ENCODE measurements at regions not wholly inside any gene's neighbourhood (a gene's known extent, or its start where the extent isn't known, plus 50 kb on each side); places are given as distances from the start of the nearest gene placed in this dataset.

DNA sequence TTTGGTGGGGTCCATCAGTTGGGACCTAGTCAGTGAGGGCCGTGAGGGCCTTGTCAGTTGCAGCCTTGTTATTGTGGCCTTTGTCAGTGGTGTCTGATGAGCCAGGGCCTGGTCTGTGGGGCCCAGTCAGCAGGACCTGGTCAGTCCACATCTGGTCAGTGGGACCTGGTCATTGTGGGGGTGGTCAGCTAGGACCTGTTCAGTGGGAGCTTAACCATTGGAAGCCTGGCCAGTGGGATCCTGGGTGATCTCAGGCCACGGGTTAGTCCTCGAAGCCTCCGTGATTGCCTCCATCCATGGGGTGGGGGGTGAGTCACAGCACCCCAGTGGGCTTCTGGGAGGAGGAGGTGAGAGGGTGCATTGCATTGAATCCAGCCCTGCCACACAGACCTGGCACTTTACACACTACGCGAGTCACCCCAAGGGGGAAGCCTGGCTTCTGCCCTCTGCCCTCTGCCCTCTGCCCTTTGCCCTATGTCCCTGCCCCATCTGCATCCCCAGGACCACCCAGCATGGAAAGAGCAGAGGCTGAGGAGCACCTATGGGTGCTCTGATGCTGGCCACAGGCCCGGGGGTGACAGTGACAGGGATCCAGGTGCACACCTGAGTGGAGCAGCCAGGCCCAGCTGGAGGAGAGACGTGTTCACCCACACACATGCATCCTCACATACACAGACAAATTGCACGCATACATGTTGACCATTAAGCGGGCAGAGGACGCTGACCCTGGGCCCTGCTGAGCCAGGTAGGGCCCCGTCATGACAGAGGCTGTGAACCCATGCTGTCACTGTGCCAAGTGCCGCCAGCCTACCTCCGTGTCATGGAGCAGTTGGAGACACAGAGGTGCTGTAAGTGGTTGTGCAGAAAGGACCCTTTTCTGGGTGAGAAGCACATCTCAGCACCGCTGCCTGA lies 59.8 kb upstream of the TPM4 start:
- H3K27ac ChIP-seq, result no peak overlapping the region
- no peak for DNase-seq

DNA sequence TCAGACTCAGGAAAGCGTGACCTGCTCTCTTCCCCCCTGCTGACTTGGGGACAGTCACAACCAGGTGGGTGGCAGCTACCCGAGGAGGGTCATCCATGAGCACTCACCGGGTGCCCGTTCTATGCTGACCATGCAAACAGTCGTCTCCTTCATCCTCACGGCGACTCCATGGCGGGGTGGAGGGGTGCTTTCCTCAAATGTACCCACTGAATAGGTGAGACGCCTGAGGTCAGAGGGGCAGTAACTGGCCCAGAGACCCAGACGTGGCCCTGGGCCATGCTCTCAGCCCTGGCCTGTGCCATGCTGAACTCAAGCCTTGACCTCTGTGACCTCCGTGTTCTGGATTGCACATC lies 59.2 kb upstream of the TPM4 start:
- no peak overlapping the region for H3K27ac ChIP-seq
- H3K9me3 ChIP-seq, result no peaks in the 10 kb centered on the region
- no peaks in the 10 kb centered on the region for H3K4me1 ChIP-seq
- intact Hi-C loops (cut with DNase I), result no loop called here
- no peak for DNase-seq
- no peaks in the 10 kb centered on the region for H3K36me3 ChIP-seq
- no peak overlapping the region for H3K9ac ChIP-seq (ENCODE audit: low read depth in 2 of 2, low read length in 2 of 2)
- no peaks in the 10 kb centered on the region for H3K27me3 ChIP-seq
- TF ChIP-seq, protein P1, sequence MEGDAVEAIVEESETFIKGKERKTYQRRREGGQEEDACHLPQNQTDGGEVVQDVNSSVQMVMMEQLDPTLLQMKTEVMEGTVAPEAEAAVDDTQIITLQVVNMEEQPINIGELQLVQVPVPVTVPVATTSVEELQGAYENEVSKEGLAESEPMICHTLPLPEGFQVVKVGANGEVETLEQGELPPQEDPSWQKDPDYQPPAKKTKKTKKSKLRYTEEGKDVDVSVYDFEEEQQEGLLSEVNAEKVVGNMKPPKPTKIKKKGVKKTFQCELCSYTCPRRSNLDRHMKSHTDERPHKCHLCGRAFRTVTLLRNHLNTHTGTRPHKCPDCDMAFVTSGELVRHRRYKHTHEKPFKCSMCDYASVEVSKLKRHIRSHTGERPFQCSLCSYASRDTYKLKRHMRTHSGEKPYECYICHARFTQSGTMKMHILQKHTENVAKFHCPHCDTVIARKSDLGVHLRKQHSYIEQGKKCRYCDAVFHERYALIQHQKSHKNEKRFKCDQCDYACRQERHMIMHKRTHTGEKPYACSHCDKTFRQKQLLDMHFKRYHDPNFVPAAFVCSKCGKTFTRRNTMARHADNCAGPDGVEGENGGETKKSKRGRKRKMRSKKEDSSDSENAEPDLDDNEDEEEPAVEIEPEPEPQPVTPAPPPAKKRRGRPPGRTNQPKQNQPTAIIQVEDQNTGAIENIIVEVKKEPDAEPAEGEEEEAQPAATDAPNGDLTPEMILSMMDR (IDR thresholded peaks at IDR 0.05), result no peak
- no peak overlapping the region for H3K4me3 ChIP-seq

More for the DNA sequence above, 59.8 kb upstream of the TPM4 start:
- no peak overlapping the region for H3K9ac ChIP-seq (ENCODE audit: low read depth in 2 of 2, low read length in 2 of 2)
- no peak overlapping the region for H3K4me3 ChIP-seq
- intact Hi-C loops (cut with DNase I), result no loop called here
- H3K27me3 ChIP-seq, result no peaks in the 10 kb centered on the region
- TF ChIP-seq, protein P1 (IDR thresholded peaks at IDR 0.05), result no peak
- no peaks in the 10 kb centered on the region for H3K36me3 ChIP-seq
- no peaks in the 10 kb centered on the region for H3K9me3 ChIP-seq
- H3K4me1 ChIP-seq, result no peaks in the 10 kb centered on the region

DNA sequence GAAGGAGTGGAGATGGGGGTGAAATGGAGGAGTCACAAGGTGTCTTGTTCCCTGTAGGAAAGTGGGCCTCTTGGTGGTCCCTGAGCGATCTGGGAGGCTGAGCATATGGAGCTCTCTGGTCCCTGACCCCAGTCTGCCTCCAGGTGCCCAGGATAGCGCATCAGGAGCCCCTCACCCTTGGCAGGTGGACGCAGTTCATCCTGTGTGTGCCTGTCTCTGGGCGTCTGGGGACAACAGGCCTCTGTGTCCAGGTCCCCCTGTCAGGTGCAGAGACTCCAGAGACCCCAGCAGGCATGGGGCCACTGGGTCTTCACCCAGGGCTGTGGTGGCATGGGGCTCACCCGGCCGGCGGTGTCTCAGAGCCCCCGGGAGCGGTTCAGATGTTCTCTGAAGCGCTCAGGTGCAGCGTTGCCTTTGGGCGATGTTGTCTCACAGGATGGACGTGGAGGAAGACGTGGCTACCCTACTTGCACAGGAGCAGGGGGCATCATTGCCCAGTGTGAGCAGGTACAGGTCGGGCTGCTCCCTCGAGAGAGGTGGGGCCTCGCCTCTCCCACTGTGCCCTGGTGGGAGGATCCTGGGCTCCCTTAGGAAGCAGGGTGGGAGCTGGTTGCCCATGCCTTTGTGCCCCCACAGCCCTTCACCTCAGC lies 58.1 kb upstream of the TPM4 start:
- intact Hi-C loops (cut with DNase I), result no loop called here
- H3K27ac ChIP-seq, result no peak overlapping the region
- no peaks in the 10 kb centered on the region for H3K9me3 ChIP-seq
- H3K4me3 ChIP-seq, result no peak overlapping the region
- no peaks in the 10 kb centered on the region for H3K27me3 ChIP-seq
- H3K9ac ChIP-seq (ENCODE audit: low read depth in 2 of 2, low read length in 2 of 2), result no peak overlapping the region
- no peak for DNase-seq
- TF ChIP-seq, protein P1 (IDR thresholded peaks at IDR 0.05), result no peak
- no peaks in the 10 kb centered on the region for H3K36me3 ChIP-seq
- no peaks in the 10 kb centered on the region for H3K4me1 ChIP-seq

- DNase-seq, result no peak
- Histone ChIP-seq H3K36me3 (no peaks in the 10 kb centered on the region), H3K4me1 (no peaks in the 10 kb centered on the region), H3K4me3 (no peak overlapping the region), H3K9ac (ENCODE audit: low read depth in 2 of 2, low read length in 2 of 2) (no peak overlapping the region), H3K9me3 (no peaks in the 10 kb centered on the region), H3K27me3 (no peaks in the 10 kb centered on the region), H3K27ac (no peak overlapping the region)
- TF ChIP-seq, protein P1 (IDR thresholded peaks at IDR 0.05), result no peak
- intact Hi-C loops (cut with DNase I), result no loop called here
Observed at GRCh38 chr19:16018801-16019551, 57.3 kb upstream of the TPM4 start.

- TF ChIP-seq, protein P1 (IDR thresholded peaks at IDR 0.05), result no peak
- H3K4me3 ChIP-seq, result no peak overlapping the region
- DNase-seq, result no peak
- H3K9ac ChIP-seq (ENCODE audit: low read depth in 2 of 2, low read length in 2 of 2), result no peak overlapping the region
- H3K36me3 ChIP-seq, result no peaks in the 10 kb centered on the region
- no peak overlapping the region for H3K27ac ChIP-seq
- no peaks in the 10 kb centered on the region for H3K9me3 ChIP-seq
- H3K4me1 ChIP-seq, result no peaks in the 10 kb centered on the region
- H3K27me3 ChIP-seq, result no peaks in the 10 kb centered on the region
- intact Hi-C loops (cut with DNase I), result no loop called here
Observed at GRCh38 chr19:16019691-16020448, 56.4 kb upstream of the TPM4 start.
